H1 (cell line): ENCODE measurements at regions not wholly inside any gene's neighbourhood (a gene's known extent, or its start where the extent isn't known, plus 50 kb on each side); places are given as distances from the start of the nearest gene placed in this dataset.

Experiments used
- CTCF ChIA-PET: fragments of 300-600 bp; sonication (Branson Sonifier 250); formaldehyde crosslinking; loops from one replicate; lab custom pipeline; 2021; ENCODE audit not compliant: partially characterized antibody; lab: Charles Lee
- POLR2A ChIA-PET: fragments of 300-600 bp; sonication (Branson Sonifier 250); formaldehyde crosslinking; loops from one replicate; lab custom pipeline; 2021; ENCODE audit warnings: inconsistent platforms; ENCODE audit not compliant: partially characterized antibody; lab: Charles Lee
- DNase-seq, 2 experiments: peaks; one replicate each; pipeline versions ENCODE4 v3.0.0 to v3.0.0-alpha.2; 2010 to 2022; ENCODE audit warnings: low spot score in 2 of 2, low read depth in 1 of 2, mixed read lengths in 1 of 2
- FAIRE-seq: peaks from 2 replicates; lab custom pipeline; 2011; peaks lifted over from hg19 to GRCh38; lab: Jason Lieb, UNC
- H2AFZ ChIP-seq: 2 replicates; pipeline ENCODE4 v1.8.1; 2012; ENCODE audit warnings: low read length, inconsistent platforms
- H2AK5ac ChIP-seq: 2 replicates; pipeline ENCODE4 v1.6.1; 2013; ENCODE audit warnings: low read depth, low read length
- H2BK120ac ChIP-seq: replicated peaks from 2 replicates; pipeline ENCODE3; 2013; ENCODE audit warnings: low read depth, low read length, inconsistent platforms
- H2BK12ac ChIP-seq: 2 replicates; pipeline ENCODE4 v1.6.1; 2013; ENCODE audit warnings: low read depth, low read length
- H2BK15ac ChIP-seq: 2 replicates; pipeline ENCODE4 v1.6.1; 2013; ENCODE audit warnings: low read length
- H2BK20ac ChIP-seq: 2 replicates; pipeline ENCODE4 v1.6.1; 2013; ENCODE audit warnings: low read length
- H2BK5ac ChIP-seq: 2 replicates; pipeline ENCODE4 v1.6.1; 2013; ENCODE audit warnings: low read depth, low read length
- H3K14ac ChIP-seq: 2 replicates; pipeline ENCODE4 v1.6.1; 2013; ENCODE audit warnings: inconsistent platforms; ENCODE audit not compliant: insufficient read length
- H3K18ac ChIP-seq: 2 replicates; pipeline ENCODE4 v1.6.1; 2013; ENCODE audit warnings: low read length; ENCODE audit errors: extremely low read depth
- H3K23ac ChIP-seq: 2 replicates; pipeline ENCODE4 v1.6.1; 2013; ENCODE audit warnings: inconsistent platforms; ENCODE audit not compliant: insufficient read length
- H3K23me2 ChIP-seq: 2 replicates; pipeline ENCODE4 v1.6.1; 2013; ENCODE audit warnings: low read depth, low read length
- H3K27ac ChIP-seq: 2 replicates; pipeline ENCODE4 v1.6.1; 2011; ENCODE audit warnings: low read depth, low read length, inconsistent platforms
- H3K27me3 ChIP-seq, 4 experiments: replicated peaks in 1 of 4; 1 replicate in 1 of 4; 2 replicates in 3 of 4; pipeline versions ENCODE4 v1.6.1 to v1.8.1; 2011 to 2013; ENCODE audit warnings: low read length in 3 of 4, mild to moderate bottlenecking in 3 of 4, inconsistent platforms in 2 of 4, mixed read lengths in 2 of 4, moderate library complexity in 1 of 4; ENCODE audit not compliant: control insufficient read depth in 3 of 4, insufficient read depth in 3 of 4; ENCODE audit errors: extremely low read depth in 1 of 4
- H3K36me3 ChIP-seq, 4 experiments: 2 replicates each; pipeline versions ENCODE4 v1.6.1 to v1.8.1; 2011 to 2013; ENCODE audit warnings: mild to moderate bottlenecking in 4 of 4, low read length in 3 of 4, moderate library complexity in 2 of 4, control low read depth in 1 of 4, inconsistent platforms in 1 of 4; ENCODE audit not compliant: insufficient read depth in 4 of 4, control insufficient read depth in 2 of 4
- H3K4ac ChIP-seq: replicated peaks from 2 replicates; pipeline ENCODE3; 2013; ENCODE audit warnings: low read length, low read depth, mixed read lengths, inconsistent platforms; ENCODE audit not compliant: insufficient read length
- H3K4me1 ChIP-seq, 4 experiments: replicated peaks in 1 of 4; 1 replicate in 1 of 4; 2 replicates in 3 of 4; pipeline versions ENCODE4 v1.6.1 to v1.8.1; 2011 to 2013; ENCODE audit warnings: low read length in 3 of 4, inconsistent platforms in 2 of 4, mixed read lengths in 1 of 4; ENCODE audit not compliant: insufficient read depth in 4 of 4, control insufficient read depth in 3 of 4
- H3K4me2 ChIP-seq, 2 experiments: 2 replicates each; pipeline versions ENCODE4 v1.6.1 to v1.8.1; 2011 to 2013; ENCODE audit warnings: low read depth in 2 of 2, low read length in 2 of 2, control low read depth in 1 of 2, inconsistent platforms in 1 of 2, mild to moderate bottlenecking in 1 of 2; ENCODE audit not compliant: insufficient read depth in 1 of 2
- H3K4me3 ChIP-seq, 4 experiments: fragments of 200-600, 300-600 bp in 1 of 4; sonication (generic), shearing (Covaris generic), sonication (Bioruptor Twin) in 1 of 4; 2 replicates each; pipeline versions ENCODE4 v1.5.1 to v1.8.1; 2011 to 2016; ENCODE audit warnings: low read length in 4 of 4, low read depth in 3 of 4, control low read depth in 2 of 4, inconsistent platforms in 2 of 4, mild to moderate bottlenecking in 2 of 4, mixed read lengths in 1 of 4, moderate library complexity in 1 of 4; ENCODE audit not compliant: insufficient read depth in 2 of 4; ENCODE audit errors: extremely low read depth in 1 of 4
- H3K56ac ChIP-seq: replicated peaks from 2 replicates; pipeline ENCODE3; 2013; ENCODE audit warnings: low read depth, mild to moderate bottlenecking, mixed read lengths, low read length, inconsistent platforms; ENCODE audit not compliant: insufficient read length
- H3K79me1 ChIP-seq: 2 replicates; pipeline ENCODE4 v1.6.1; 2013; ENCODE audit warnings: low read depth, low read length, control low read depth
- H3K79me2 ChIP-seq, 2 experiments: 2 replicates each; pipeline versions ENCODE4 v1.6.1 to v1.8.1; 2012 to 2013; ENCODE audit warnings: low read length in 2 of 2, mild to moderate bottlenecking in 2 of 2, inconsistent platforms in 1 of 2; ENCODE audit not compliant: insufficient read depth in 2 of 2, control insufficient read depth in 1 of 2
- H3K9ac ChIP-seq, 4 experiments: replicated peaks in 1 of 4; 1 replicate in 1 of 4; 2 replicates in 3 of 4; pipeline versions ENCODE4 v1.6.1 to v1.8.1; 2011 to 2013; ENCODE audit warnings: low read depth in 3 of 4, low read length in 3 of 4, control low read depth in 2 of 4, mild to moderate bottlenecking in 2 of 4, moderate library complexity in 2 of 4, inconsistent platforms in 1 of 4; ENCODE audit errors: extremely low read depth in 1 of 4
- H3K9me3 ChIP-seq, 2 experiments: 2 replicates each; pipeline versions ENCODE4 v1.6.1 to v1.8.1; 2012 to 2013; ENCODE audit warnings: mild to moderate bottlenecking in 2 of 2, moderate library complexity in 2 of 2, control low read depth in 1 of 2, inconsistent platforms in 1 of 2, low read depth in 1 of 2, low read length in 1 of 2, mixed read lengths in 1 of 2; ENCODE audit not compliant: insufficient read depth in 2 of 2
- H4K20me1 ChIP-seq, 2 experiments: replicated peaks in 1 of 2; 2 replicates each; pipeline versions ENCODE3 to v1.8.1; 2011 to 2013; ENCODE audit warnings: inconsistent platforms in 2 of 2, low read length in 2 of 2, mild to moderate bottlenecking in 1 of 2; ENCODE audit not compliant: insufficient read depth in 2 of 2, control insufficient read depth in 1 of 2
- H4K5ac ChIP-seq: 2 replicates; pipeline ENCODE4 v1.6.1; 2013; ENCODE audit warnings: low read length, low read depth, mixed read lengths, inconsistent platforms; ENCODE audit not compliant: insufficient read length
- H4K8ac ChIP-seq: 2 replicates; pipeline ENCODE4 v1.8.0; 2013; ENCODE audit warnings: mild to moderate bottlenecking, moderate library complexity, low read length, inconsistent platforms; ENCODE audit not compliant: insufficient read depth; ENCODE audit errors: extremely low read depth
- H4K91ac ChIP-seq: replicated peaks from 2 replicates; pipeline ENCODE3; 2013; ENCODE audit warnings: low read length, mixed read lengths, inconsistent platforms; ENCODE audit not compliant: insufficient read length
- BCL11A ChIP-seq, 2 experiments: IDR thresholded peaks; one replicate each; pipeline ENCODE4 v1.6.1; 2011; ENCODE audit warnings: low read depth in 2 of 2, low read length in 2 of 2, mild to moderate bottlenecking in 2 of 2
- BRCA1 ChIP-seq: IDR thresholded peaks from 2 replicates; pipeline ENCODE4 v1.6.1; 2012; ENCODE audit warnings: low read depth, low read length, improper control_type of control experiment
- CBX5 ChIP-seq: fragments of 300-800, 300-1000 bp; sonication (generic); IDR thresholded peaks from 2 replicates; pipeline ENCODE4 v1.7.1; 2016; ENCODE audit warnings: antibody characterized with exemption, low read length, low read depth
- KDM4A ChIP-seq: IDR thresholded peaks from one replicate; pipeline ENCODE4 v1.7.1; 2012; ENCODE audit warnings: low read depth, mild to moderate bottlenecking, moderate library complexity, low read length, inconsistent platforms; ENCODE audit not compliant: severe bottlenecking
- RXRA ChIP-seq: IDR thresholded peaks from 2 replicates; pipeline ENCODE4 v1.6.1; 2011; ENCODE audit warnings: low read depth, mild to moderate bottlenecking, low read length, moderate library complexity; ENCODE audit not compliant: insufficient read depth
- SIN3A ChIP-seq, 2 experiments: IDR thresholded peaks in 1 of 2; conservative IDR thresholded peaks in 1 of 2; 2 replicates each; pipeline ENCODE4 v1.6.1; 2011 to 2012; ENCODE audit warnings: low read length in 2 of 2, improper control_type of control experiment in 1 of 2, low read depth in 1 of 2, mild to moderate bottlenecking in 1 of 2
- WGBS, 2 experiments: shearing (Covaris generic) in 1 of 2; methylation state at CpG; one replicate each; pipeline versions ENCODE4 v1.1.6 to v1.1.7; 2013 to 2015; ENCODE audit warnings: low lambda C conversion rate in 2 of 2, mixed read lengths in 2 of 2, inconsistent platforms in 1 of 2, low coverage in 1 of 2, missing lambda C conversion rate in 1 of 2; ENCODE audit not compliant: insufficient replicate concordance in 2 of 2, insufficient coverage in 1 of 2, insufficient read length in 1 of 2; ENCODE audit errors: extremely low coverage in 1 of 2, missing lambda C conversion rate in 1 of 2; 5-methylcytosine and 5-hydroxymethylcytosine counted together
- TF ChIP-seq, protein P1 (sequence below): IDR thresholded peaks from 2 replicates; pipeline ENCODE4 v1.6.1; 2012; ENCODE audit warnings: inconsistent platforms

DNA sequence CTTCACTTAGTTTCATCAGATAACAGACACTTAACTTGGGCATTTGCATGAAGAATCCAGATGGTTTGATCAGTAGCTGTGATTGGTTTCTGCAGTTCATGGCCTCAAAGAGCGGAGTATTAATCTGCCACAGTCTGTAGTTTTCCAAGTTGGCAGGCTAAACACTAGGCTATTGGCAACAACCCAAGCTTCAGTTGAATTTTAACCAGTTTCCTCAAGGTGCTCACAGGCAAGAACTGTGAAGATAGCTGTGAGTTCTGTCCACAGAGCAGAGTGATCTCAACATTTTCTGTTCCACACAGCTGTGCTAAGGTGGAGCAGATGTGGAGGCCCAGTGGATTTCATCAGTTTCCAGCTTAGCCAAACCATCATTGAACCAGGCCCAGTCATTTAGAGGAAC is 469.5 kb upstream of the LINC00305 start:
- FAIRE-seq = no peak
- H2BK20ac ChIP-seq = no peak overlapping the region
- no peak overlapping the region for H3K23ac ChIP-seq
- no peak overlapping the region for H3K56ac ChIP-seq
- no peak overlapping the region for H3K4me3 ChIP-seq
- no peak overlapping the region for H2BK15ac ChIP-seq
- no peak overlapping the region for H2BK5ac ChIP-seq
- H3K4me1 ChIP-seq = no peaks in the 10 kb centered on the region; a peak in 1 of 7 replicates
- no peak overlapping the region for H3K27ac ChIP-seq
- no peak overlapping the region for H4K8ac ChIP-seq
- no peak overlapping the region for H4K5ac ChIP-seq
- H3K36me3 ChIP-seq = no peaks in the 10 kb centered on the region
- no peaks in the 10 kb centered on the region for H3K23me2 ChIP-seq
- no peak overlapping the region for H2BK120ac ChIP-seq
- H2BK12ac ChIP-seq = no peak overlapping the region
- no peaks in the 10 kb centered on the region for H3K79me2 ChIP-seq
- no peak overlapping the region for H3K18ac ChIP-seq
- no peaks in the 10 kb centered on the region for H3K79me1 ChIP-seq
- no peaks in the 10 kb centered on the region for H3K9me3 ChIP-seq
- no peak for TF ChIP-seq CBX5
- TF ChIP-seq RXRA = no peak
- no peak for TF ChIP-seq SIN3A (conservative IDR thresholded peaks at IDR 0.05 in 1 of 2, IDR thresholded peaks at IDR 0.05 in 1 of 2; ENCODE audit: low read depth in 1 of 2, low read length in 2 of 2)
- TF ChIP-seq BRCA1 = no peak
- no peak for TF ChIP-seq BCL11A (IDR thresholded peaks at IDR 0.05; ENCODE audit: low read depth in 2 of 2, low read length in 2 of 2)
- TF ChIP-seq KDM4A = no peak
- TF ChIP-seq, protein P1, sequence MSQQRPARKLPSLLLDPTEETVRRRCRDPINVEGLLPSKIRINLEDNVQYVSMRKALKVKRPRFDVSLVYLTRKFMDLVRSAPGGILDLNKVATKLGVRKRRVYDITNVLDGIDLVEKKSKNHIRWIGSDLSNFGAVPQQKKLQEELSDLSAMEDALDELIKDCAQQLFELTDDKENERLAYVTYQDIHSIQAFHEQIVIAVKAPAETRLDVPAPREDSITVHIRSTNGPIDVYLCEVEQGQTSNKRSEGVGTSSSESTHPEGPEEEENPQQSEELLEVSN = no peak
- no peaks in the 10 kb centered on the region for H4K20me1 ChIP-seq
- H4K91ac ChIP-seq = no peak overlapping the region
- H3K4ac ChIP-seq = no peak overlapping the region
- WGBS, 2 experiments = 100% methylated on average over 1 of the region's 1 CpG; no CpG with 5 or more reads in 1 of the 2 experiments
- H3K14ac ChIP-seq = no peak overlapping the region
- H2AK5ac ChIP-seq = no peak overlapping the region
- no peak overlapping the region for H2AFZ ChIP-seq
- H3K4me2 ChIP-seq = no peak overlapping the region
- CTCF ChIA-PET = no interaction called here
- DNase-seq = no peak
- POLR2A ChIA-PET = no interaction called here
- H3K27me3 ChIP-seq = no peaks in the 10 kb centered on the region
- no peak overlapping the region for H3K9ac ChIP-seq
